ENCODE measurements at regions not wholly inside any gene's neighbourhood (a gene's known extent, or its start where the extent isn't known, plus 50 kb on each side); places are given as distances from the start of the nearest gene placed in this dataset.
"Not testable (repeated sequence)": the region's sequence is repeated elsewhere in the genome, so short reads cannot be mapped to it uniquely, and the experiment has no call there.

GRCh38 chr13:31584221-31584620 is 155.1 kb upstream of the RXFP2 start:
- TF ChIP-seq, protein P1, sequence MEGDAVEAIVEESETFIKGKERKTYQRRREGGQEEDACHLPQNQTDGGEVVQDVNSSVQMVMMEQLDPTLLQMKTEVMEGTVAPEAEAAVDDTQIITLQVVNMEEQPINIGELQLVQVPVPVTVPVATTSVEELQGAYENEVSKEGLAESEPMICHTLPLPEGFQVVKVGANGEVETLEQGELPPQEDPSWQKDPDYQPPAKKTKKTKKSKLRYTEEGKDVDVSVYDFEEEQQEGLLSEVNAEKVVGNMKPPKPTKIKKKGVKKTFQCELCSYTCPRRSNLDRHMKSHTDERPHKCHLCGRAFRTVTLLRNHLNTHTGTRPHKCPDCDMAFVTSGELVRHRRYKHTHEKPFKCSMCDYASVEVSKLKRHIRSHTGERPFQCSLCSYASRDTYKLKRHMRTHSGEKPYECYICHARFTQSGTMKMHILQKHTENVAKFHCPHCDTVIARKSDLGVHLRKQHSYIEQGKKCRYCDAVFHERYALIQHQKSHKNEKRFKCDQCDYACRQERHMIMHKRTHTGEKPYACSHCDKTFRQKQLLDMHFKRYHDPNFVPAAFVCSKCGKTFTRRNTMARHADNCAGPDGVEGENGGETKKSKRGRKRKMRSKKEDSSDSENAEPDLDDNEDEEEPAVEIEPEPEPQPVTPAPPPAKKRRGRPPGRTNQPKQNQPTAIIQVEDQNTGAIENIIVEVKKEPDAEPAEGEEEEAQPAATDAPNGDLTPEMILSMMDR (IDR thresholded peaks at IDR 0.05) = not testable (repeated sequence)
- not testable (repeated sequence) for TF ChIP-seq POLR2A (IDR thresholded peaks at IDR 0.05; ENCODE audit: low read depth)

Data from esophagus muscularis mucosa (tissue), 3 donors.